ENCODE measurements at regions not wholly inside any gene's neighbourhood (a gene's known extent, or its start where the extent isn't known, plus 50 kb on each side); places are given as distances from the start of the nearest gene placed in this dataset.
"Not testable (repeated sequence)": the region's sequence is repeated elsewhere in the genome, so short reads cannot be mapped to it uniquely, and the experiment has no call there.

GRCh38 chr2:16207151-16207550 is 266.8 kb downstream of the MYCN start:
- DNase-seq: no peak

- no peak for DNase-seq
Measured at GRCh38 chr2:16206191-16206944, 266.0 kb downstream of the MYCN start.

GRCh38 chr2:16205631-16206030 is 265.3 kb downstream of the MYCN start:
- no peak for DNase-seq

GRCh38 chr2:16204886-16205620 is 264.7 kb downstream of the MYCN start:
- no peak for DNase-seq

DNA sequence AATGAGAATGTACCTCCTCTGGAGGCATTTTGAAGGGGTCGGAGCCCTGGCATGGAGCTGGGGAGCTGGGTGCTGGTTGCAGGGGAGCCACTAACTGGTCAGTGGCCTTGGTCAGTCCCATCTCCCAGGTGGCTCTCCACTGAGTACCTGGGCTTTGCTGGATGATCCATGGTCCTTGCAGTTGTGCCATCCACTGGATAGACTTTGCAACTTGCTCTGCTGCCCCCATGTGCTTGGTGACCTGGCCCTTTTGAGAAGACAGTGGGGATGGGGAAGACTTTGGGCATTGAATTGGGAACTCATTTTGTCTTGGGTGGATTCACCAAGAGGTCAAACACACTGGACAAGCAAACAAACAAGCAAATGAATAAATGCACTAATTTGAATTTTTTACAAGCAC is 263.9 kb downstream of the MYCN start:
- DNase-seq: no peak

DNA sequence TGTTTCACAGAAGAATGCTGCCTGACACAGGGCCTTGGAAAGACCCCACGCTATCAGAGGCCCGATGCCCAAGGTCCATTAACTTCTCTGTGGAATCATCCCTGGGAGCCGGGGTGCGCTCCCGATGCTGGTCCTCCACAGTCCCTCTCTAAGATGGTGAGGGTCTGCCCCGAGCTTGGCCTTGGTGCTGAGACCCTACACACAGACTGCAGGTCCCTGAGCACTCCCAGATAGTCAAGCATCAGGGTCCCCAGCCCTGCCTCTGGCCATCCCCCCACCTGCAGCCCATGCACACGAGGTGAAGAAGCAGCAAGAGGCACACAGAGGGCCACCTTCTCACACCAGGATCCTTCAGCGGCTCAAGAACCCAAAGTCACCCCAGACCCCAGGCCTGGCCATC is 263.3 kb downstream of the MYCN start:
- no peak for DNase-seq

DNA sequence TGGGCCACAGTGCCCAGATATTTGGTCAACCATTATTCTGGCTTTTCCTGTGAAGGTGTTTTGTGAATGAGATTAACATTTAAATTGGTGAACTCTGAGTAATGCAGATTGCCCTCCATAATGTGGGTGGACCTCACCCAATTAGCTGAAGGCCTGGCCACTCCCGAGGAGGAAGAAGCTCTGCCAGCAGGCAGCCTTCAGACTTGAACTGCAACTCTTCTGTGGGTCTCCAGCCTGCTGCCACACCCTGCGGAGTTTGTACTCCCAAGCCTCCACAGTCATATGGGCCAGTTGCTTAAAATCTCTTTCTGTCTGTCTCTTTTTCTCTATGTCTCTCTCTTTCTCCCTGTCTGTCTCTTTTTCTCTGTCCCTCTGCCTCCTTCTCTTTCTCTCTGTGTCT is 262.7 kb downstream of the MYCN start:
- no peak for DNase-seq

GRCh38 chr2:16202266-16203020 is 262.1 kb downstream of the MYCN start:
- no peak for DNase-seq

- DNase-seq: no peak
Measured at GRCh38 chr2:16201848-16202247, 261.5 kb downstream of the MYCN start.

DNA sequence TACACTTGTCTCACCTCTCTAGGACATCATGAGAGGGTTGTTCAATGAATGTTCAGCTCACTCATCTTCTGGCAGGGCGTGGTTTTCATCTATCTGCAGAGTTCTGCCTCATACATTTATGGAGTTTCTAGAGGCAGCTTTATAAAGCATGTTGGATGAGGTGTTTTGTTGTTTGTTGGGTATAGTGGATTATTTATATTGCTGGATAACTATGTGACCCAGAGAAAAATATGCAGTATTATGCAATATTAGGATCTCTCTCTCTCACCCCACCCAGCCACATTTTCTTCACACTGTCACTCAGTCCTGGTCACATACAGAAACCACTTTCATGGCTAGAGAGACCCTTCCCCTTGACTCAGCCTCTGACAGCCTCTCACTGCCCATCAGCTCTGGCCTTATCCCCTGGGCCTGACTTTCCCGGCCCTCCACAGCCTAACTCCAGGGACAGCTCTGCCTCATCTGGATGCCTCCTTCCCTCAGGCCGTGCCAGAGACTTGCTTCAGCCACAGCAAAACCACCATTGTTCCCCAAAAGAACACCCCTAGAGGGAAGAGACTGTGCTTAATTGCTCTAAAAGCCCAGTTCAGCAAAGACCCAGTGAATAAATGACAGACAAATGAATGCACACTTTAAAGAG is 260.3 kb downstream of the MYCN start:
- no peak for DNase-seq

DNA sequence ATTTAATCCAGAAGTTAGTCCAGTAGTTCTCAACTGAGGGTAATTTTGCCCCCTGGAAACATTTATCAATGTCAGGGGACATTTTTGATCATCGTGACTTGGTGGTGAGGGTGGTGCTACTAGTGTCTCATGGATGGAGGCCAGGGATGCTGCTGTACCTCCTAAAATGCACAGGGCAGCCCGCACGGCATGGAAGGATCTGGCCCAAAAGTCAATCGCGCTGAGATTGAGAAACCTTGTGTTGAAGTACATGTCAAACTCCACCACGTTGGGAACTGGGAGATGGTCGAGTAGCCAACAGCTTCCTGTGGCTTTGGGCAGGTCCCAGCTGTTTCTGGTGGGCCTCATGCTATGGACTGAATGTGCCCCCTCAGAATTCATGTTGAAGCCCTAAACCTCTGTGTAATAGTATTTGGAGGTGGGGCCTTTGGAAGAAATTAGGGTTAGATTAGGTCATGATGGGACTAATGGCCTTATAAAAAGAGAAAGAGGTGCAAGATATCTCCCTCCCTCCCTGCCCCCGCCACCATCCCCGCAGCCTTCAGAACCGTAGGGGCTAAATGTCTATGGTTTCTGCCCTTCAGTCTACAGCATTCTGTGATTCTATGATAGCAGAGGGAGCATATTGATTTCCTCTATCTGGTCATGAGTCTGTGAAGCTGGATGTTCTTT is 259.7 kb downstream of the MYCN start:
- DNase-seq: no peak

GRCh38 chr2:16199241-16199640 is 258.9 kb downstream of the MYCN start:
- DNase-seq: not testable (repeated sequence)

GRCh38 chr2:16198166-16198912 is 258.0 kb downstream of the MYCN start:
- DNase-seq: no peak

GRCh38 chr2:16197504-16198147 is 257.3 kb downstream of the MYCN start:
- no peak for DNase-seq

- DNase-seq: no peak
Measured at GRCh38 chr2:16196687-16197503, 256.5 kb downstream of the MYCN start.

GRCh38 chr2:16195681-16196070 is 255.3 kb downstream of the MYCN start:
- DNase-seq: no peak

- no peak for DNase-seq
Measured at GRCh38 chr2:16194931-16195680, 254.8 kb downstream of the MYCN start.

DNA sequence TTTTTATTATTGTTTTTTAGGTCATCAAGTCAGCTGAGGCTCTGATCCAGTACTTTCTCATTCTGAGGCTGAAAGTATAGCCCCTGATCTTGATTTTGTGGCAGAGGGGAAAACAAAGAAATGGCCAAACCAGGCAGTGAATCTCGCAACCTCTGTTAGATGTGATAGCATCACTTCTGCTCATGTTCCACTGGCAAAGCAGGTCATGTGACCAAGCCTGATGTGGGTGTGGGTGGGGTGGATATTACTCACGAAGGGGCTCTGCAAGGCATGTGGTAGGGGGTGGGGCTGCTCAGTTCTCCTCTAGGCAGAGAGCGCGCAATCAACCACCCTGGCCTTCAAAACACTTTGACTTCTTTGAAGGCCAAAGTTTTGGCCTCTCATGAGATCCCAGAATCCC is 254.2 kb downstream of the MYCN start:
- no peak for DNase-seq

GRCh38 chr2:16194096-16194390 is 253.7 kb downstream of the MYCN start:
- DNase-seq: no peak

All from activated CD4-positive, alpha-beta T cell treated with anti-CD3 and anti-CD28 coated beads, Interleukin-2, amount 50 U/mL, for 4 hours (primary cell).